NCI-H226 (cell line): ENCODE measurements at regions not wholly inside any gene's neighbourhood (a gene's known extent, or its start where the extent isn't known, plus 50 kb on each side); places are given as distances from the start of the nearest gene placed in this dataset.
"Not testable (repeated sequence)": the region's sequence is repeated elsewhere in the genome, so short reads cannot be mapped to it uniquely, and the experiment has no call there.

Experiments
- DNase-seq: peaks from one replicate; pipeline ENCODE4 v3.0.0-alpha.2; 2015

- DNase-seq: peak; percentile 7
These were observed 660.3 kb upstream of the PITX2 start for GRCh38 chr4:111283066-111283677.

GRCh38 chr4:111296466-111296865, 673.6 kb upstream of the PITX2 start:
- DNase-seq: no peak

GRCh38 chr4:111303806-111304205, 680.9 kb upstream of the PITX2 start:
- DNase-seq: no peak

- peak; percentile 60 for DNase-seq
These were observed 700.6 kb upstream of the PITX2 start for GRCh38 chr4:111323496-111323895.

- no peak for DNase-seq
These were observed 701.0 kb upstream of the PITX2 start for GRCh38 chr4:111323916-111324315.

GRCh38 chr4:111326450-111326849, 703.6 kb upstream of the PITX2 start:
- no peak for DNase-seq

GRCh38 chr4:111330786-111331185, 707.9 kb upstream of the PITX2 start:
- no peak for DNase-seq

GRCh38 chr4:111334361-111334760, 711.5 kb upstream of the PITX2 start:
- no peak for DNase-seq

GRCh38 chr4:111337186-111337876, 714.5 kb upstream of the PITX2 start:
- not testable (repeated sequence) for DNase-seq

GRCh38 chr4:111359602-111360001, 736.7 kb upstream of the PITX2 start:
- DNase-seq: no peak

GRCh38 chr4:111360906-111361305, 738.0 kb upstream of the PITX2 start:
- no peak for DNase-seq

- no peak for DNase-seq
These were observed 740.1 kb upstream of the PITX2 start for GRCh38 chr4:111362941-111363361.

- not testable (repeated sequence) for DNase-seq
These were observed 755.0 kb upstream of the PITX2 start for GRCh38 chr4:111377880-111378279.

GRCh38 chr4:111388561-111388960, 756.7 kb upstream of the FAM241A start:
- DNase-seq: no peak

GRCh38 chr4:111391829-111392228, 753.4 kb upstream of the FAM241A start:
- no peak for DNase-seq

GRCh38 chr4:111393781-111394180, 751.5 kb upstream of the FAM241A start:
- DNase-seq: no peak

GRCh38 chr4:111398906-111399330, 746.3 kb upstream of the FAM241A start:
- no peak for DNase-seq

GRCh38 chr4:111399623-111400022, 745.6 kb upstream of the FAM241A start:
- DNase-seq: no peak

GRCh38 chr4:111400741-111401140, 744.5 kb upstream of the FAM241A start:
- no peak for DNase-seq

- DNase-seq: no peak
These were observed 740.6 kb upstream of the FAM241A start for GRCh38 chr4:111404673-111405072.

GRCh38 chr4:111405989-111406388, 739.3 kb upstream of the FAM241A start:
- DNase-seq: no peak

- DNase-seq: no peak
These were observed 734.7 kb upstream of the FAM241A start for GRCh38 chr4:111410571-111410970.

GRCh38 chr4:111417521-111417920, 727.7 kb upstream of the FAM241A start:
- DNase-seq: no peak

GRCh38 chr4:111433441-111433840, 711.8 kb upstream of the FAM241A start:
- peak; percentile 20 for DNase-seq

- peak; percentile 45 for DNase-seq
These were observed 710.7 kb upstream of the FAM241A start for GRCh38 chr4:111434586-111434985.
